CD14-positive monocyte (primary cell): ENCODE measurements at regions not wholly inside any gene's neighbourhood (a gene's known extent, or its start where the extent isn't known, plus 50 kb on each side); places are given as distances from the start of the nearest gene placed in this dataset.

Source experiments
- DNase-seq, 3 donors: peaks; one replicate each; pipeline ENCODE4 v3.0.0-alpha.2; 2011 to 2022
- H2AFZ ChIP-seq: 2 replicates; pipeline ENCODE4 v1.6.0; 2012; ENCODE audit warnings: mild to moderate bottlenecking, low read depth, low read length, inconsistent platforms; ENCODE audit not compliant: insufficient read depth, poor library complexity, severe bottlenecking
- H3K27ac ChIP-seq, 2 donors: 1 replicate in 1 of 2; 2 replicates in 1 of 2; pipeline ENCODE4 v1.5.1; 2012 to 2013; ENCODE audit warnings: low read length in 2 of 2, control low read depth in 1 of 2, inconsistent platforms in 1 of 2, low read depth in 1 of 2, mild to moderate bottlenecking in 1 of 2
- H3K27me3 ChIP-seq, 2 donors: one replicate each; pipeline versions ENCODE4 v1.6.0 to v1.6.1; 2011 to 2013; ENCODE audit warnings: low read length in 2 of 2; ENCODE audit not compliant: control insufficient read depth in 2 of 2, insufficient read depth in 2 of 2
- H3K36me3 ChIP-seq, 2 donors: replicated peaks in 1 of 2; 1 replicate in 1 of 2; 2 replicates in 1 of 2; pipeline versions ENCODE4 v1.5.1 to v1.6.1; 2012 to 2013; ENCODE audit warnings: low read length in 2 of 2, control low read depth in 1 of 2, inconsistent platforms in 1 of 2, mild to moderate bottlenecking in 1 of 2; ENCODE audit not compliant: insufficient read depth in 2 of 2, control insufficient read depth in 1 of 2
- H3K4me1 ChIP-seq, 2 donors: 1 replicate in 1 of 2; 2 replicates in 1 of 2; pipeline versions ENCODE4 v1.5.1 to v1.6.1; 2012 to 2013; ENCODE audit warnings: low read length in 2 of 2, control low read depth in 1 of 2, inconsistent platforms in 1 of 2, mild to moderate bottlenecking in 1 of 2, moderate library complexity in 1 of 2; ENCODE audit not compliant: insufficient read depth in 2 of 2, control insufficient read depth in 1 of 2
- H3K4me2 ChIP-seq: replicated peaks from 2 replicates; pipeline ENCODE3; 2012; ENCODE audit warnings: low read length, moderate library complexity, mild to moderate bottlenecking; ENCODE audit not compliant: poor library complexity, severe bottlenecking; ENCODE audit errors: extremely low read depth
- H3K4me3 ChIP-seq, 3 experiments: fragments of 200-600 bp in 1 of 3; sonication (generic) in 1 of 3; replicated peaks in 1 of 3; 1 replicate in 2 of 3; 2 replicates in 1 of 3; pipeline ENCODE4 v1.5.1; 2011 to 2013; ENCODE audit warnings: low read length in 3 of 3, mild to moderate bottlenecking in 3 of 3, control low read depth in 2 of 3, low read depth in 2 of 3, inconsistent platforms in 1 of 3, moderate library complexity in 1 of 3
- H3K79me2 ChIP-seq: 2 replicates; pipeline ENCODE4 v1.6.0; 2012; ENCODE audit warnings: mild to moderate bottlenecking, control low read depth, inconsistent platforms, low read length, moderate library complexity; ENCODE audit not compliant: insufficient read depth
- H3K9ac ChIP-seq: 2 replicates; pipeline ENCODE4 v1.6.0; 2017; ENCODE audit warnings: low read length, mild to moderate bottlenecking; ENCODE audit not compliant: insufficient read depth, poor library complexity, severe bottlenecking
- H3K9me3 ChIP-seq, 2 donors: replicated peaks in 1 of 2; 1 replicate in 1 of 2; 2 replicates in 1 of 2; pipeline versions ENCODE4 v1.5.1 to v1.6.1; 2012 to 2013; ENCODE audit warnings: low read length in 2 of 2, control low read depth in 1 of 2; ENCODE audit not compliant: control insufficient read depth in 1 of 2, insufficient read depth in 1 of 2
- H4K20me1 ChIP-seq: 2 replicates; pipeline ENCODE4 v1.6.0; 2012; ENCODE audit warnings: mild to moderate bottlenecking, low read length, control low read depth, moderate library complexity; ENCODE audit not compliant: insufficient read depth
- H3K27ac Mint-ChIP-seq, 7 donors: one replicate each; pipeline ENCODE4 v1.8.0; 2020; ENCODE audit warnings: mild to moderate bottlenecking in 7 of 7, mixed read lengths in 7 of 7, moderate library complexity in 6 of 7, inconsistent platforms in 2 of 7
- H3K27me3 Mint-ChIP-seq, 3 donors: one replicate each; pipeline ENCODE4 v1.8.0; 2021 to 2022; ENCODE audit warnings: low read depth in 3 of 3, mild to moderate bottlenecking in 3 of 3, mixed read lengths in 3 of 3, moderate library complexity in 3 of 3, inconsistent platforms in 1 of 3
- H3K36me3 Mint-ChIP-seq, 2 donors: one replicate each; pipeline ENCODE4 v1.8.0; 2020; ENCODE audit warnings: mixed read lengths in 2 of 2, inconsistent platforms in 1 of 2, mild to moderate bottlenecking in 1 of 2
- H3K4me1 Mint-ChIP-seq: one replicate; pipeline ENCODE4 v1.8.0; 2020; ENCODE audit warnings: mild to moderate bottlenecking, mixed read lengths
- H3K4me3 Mint-ChIP-seq, 2 donors: one replicate each; pipeline ENCODE4 v1.8.0; 2020; ENCODE audit warnings: mild to moderate bottlenecking in 2 of 2, mixed read lengths in 2 of 2, moderate library complexity in 1 of 2
- H3K9me3 Mint-ChIP-seq, 7 donors: one replicate each; pipeline ENCODE4 v1.8.0; 2020 to 2022; ENCODE audit warnings: mixed read lengths in 7 of 7, mild to moderate bottlenecking in 6 of 7, moderate library complexity in 6 of 7, inconsistent platforms in 2 of 7
- WGBS: methylation state at CpG from one replicate; pipeline ENCODE4 v1.1.5; 2013; ENCODE audit warnings: missing lambda C conversion rate; ENCODE audit not compliant: insufficient coverage; 5-methylcytosine and 5-hydroxymethylcytosine counted together
- intact Hi-C, 2 donors: fragments of 100-400 bp; cut with micrococcal nuclease; formaldehyde crosslinking; loops; one replicate each; pipeline versions ENCODE4 v1.15.0 to v1.15.1; 2023
- TF ChIP-seq, protein P1 (sequence below): fragments of 200-600 bp; IDR thresholded peaks from one replicate; pipeline ENCODE4 v1.8.0; 2022; ENCODE audit warnings: antibody characterized with exemption, mild to moderate bottlenecking

DNA sequence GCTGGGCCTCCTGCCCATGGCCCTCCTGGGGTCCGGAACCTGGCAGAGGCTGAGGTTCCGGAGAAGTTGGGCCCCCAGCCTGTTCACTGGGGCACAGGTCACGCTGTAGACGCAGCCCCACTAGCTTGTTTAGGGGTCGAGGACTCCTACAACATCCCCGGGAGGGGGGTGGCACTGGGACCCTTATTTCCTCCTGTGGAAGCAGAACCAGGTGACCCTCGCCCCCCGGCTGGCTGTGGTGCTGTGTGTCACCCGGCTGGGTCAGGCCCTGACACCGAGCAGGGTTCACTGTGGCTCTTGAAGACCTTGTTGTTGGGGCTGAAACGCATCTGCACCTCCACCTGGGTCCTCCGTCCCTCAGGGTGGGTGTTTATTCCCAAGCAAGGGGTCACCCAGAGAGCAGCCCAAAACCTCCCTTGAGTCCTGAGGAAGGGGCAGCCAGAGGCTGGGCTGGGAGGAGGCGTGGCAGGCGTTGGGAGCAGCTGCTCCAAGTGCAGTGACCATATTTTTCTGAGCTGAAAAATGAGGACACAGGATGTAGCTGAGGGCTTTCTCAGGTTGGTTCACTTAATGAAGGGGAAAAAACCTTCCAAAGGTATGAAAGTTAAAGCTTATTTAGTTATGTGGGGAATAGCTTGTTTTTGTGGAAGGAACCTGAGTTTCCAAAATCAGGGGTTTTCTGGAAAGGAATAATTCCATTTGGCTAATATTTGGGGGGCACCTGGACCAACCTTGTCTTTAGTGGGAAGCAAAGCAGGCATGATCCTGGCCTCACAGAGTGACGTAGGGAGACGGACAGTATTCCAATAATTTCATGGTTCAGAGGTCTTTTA is 164.7 kb upstream of the IER5L start:
- Histone ChIP-seq H3K9ac (peak overlapping the region; percentile 86), H3K9me3 (no peaks in the 10 kb centered on the region), H3K36me3 (peaks cover 0 to 5% of the 10 kb centered on the region in 2 donors), H3K27ac (peak overlapping the region; percentile 97 to 99), H3K27me3 (no peaks in the 10 kb centered on the region), H4K20me1 (no peaks in the 10 kb centered on the region), H3K4me2 (no peak overlapping the region), H3K4me3 (no peak overlapping the region), H3K79me2 (peaks cover 11% of the 10 kb centered on the region), H2AFZ (no peak overlapping the region), H3K4me1 (peaks cover 82 to 97% of the 10 kb centered on the region in 2 donors)
- H3K4me1 Mint-ChIP-seq, result peaks cover 60% of the 10 kb centered on the region
- peaks cover 14 to 15% of the 10 kb centered on the region in 2 donors for H3K36me3 Mint-ChIP-seq
- DNase-seq, result no peak
- intact Hi-C loops, result loop anchor here in 1 of 2 donors (10.0 kb wide), 1 partner anchor 432 kb away; no protein-coding TSS in a partner anchor
- WGBS, result 92% methylated on average over 15 of the region's 16 CpGs
- TF ChIP-seq, protein P1, sequence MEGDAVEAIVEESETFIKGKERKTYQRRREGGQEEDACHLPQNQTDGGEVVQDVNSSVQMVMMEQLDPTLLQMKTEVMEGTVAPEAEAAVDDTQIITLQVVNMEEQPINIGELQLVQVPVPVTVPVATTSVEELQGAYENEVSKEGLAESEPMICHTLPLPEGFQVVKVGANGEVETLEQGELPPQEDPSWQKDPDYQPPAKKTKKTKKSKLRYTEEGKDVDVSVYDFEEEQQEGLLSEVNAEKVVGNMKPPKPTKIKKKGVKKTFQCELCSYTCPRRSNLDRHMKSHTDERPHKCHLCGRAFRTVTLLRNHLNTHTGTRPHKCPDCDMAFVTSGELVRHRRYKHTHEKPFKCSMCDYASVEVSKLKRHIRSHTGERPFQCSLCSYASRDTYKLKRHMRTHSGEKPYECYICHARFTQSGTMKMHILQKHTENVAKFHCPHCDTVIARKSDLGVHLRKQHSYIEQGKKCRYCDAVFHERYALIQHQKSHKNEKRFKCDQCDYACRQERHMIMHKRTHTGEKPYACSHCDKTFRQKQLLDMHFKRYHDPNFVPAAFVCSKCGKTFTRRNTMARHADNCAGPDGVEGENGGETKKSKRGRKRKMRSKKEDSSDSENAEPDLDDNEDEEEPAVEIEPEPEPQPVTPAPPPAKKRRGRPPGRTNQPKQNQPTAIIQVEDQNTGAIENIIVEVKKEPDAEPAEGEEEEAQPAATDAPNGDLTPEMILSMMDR, result no peak
- H3K4me3 Mint-ChIP-seq, result no peak overlapping the region
- H3K9me3 Mint-ChIP-seq, result peaks cover 0 to 3% (median 0%) of the 10 kb centered on the region in 7 donors
- H3K27ac Mint-ChIP-seq, result peak overlapping the region; percentile 97 to 99 (median 97)
- no peaks in the 10 kb centered on the region for H3K27me3 Mint-ChIP-seq

DNA sequence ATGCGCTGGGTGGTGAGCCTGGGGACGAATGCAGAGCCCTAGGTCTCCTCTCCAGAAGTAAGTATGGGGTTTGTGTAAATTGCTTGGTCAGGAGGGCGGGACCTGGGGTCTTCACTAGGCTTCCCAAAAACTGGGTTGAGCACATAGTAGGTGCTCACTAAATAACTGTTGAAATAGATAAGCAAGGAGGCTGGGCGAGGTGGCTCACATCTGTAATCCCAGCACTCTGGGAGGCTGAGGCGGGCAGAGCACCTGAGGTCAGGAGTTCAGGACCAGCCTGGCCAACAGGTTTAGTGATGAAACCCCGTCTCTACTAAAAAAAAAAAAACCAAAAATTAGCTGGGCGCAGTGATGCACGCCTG is 163.9 kb upstream of the IER5L start:
- peaks cover 15% of the 10 kb centered on the region in 2 donors for H3K36me3 Mint-ChIP-seq
- H3K27me3 ChIP-seq, result no peaks in the 10 kb centered on the region
- peaks cover 62% of the 10 kb centered on the region for H3K4me1 Mint-ChIP-seq

More for the DNA sequence above, 163.9 kb upstream of the IER5L start:
- Histone ChIP-seq H3K36me3 (peaks cover 0 to 5% of the 10 kb centered on the region in 2 donors), H3K4me2 (no peak overlapping the region), H4K20me1 (no peaks in the 10 kb centered on the region), H3K4me3 (no peak overlapping the region), H2AFZ (no peak overlapping the region), H3K27ac (peak overlapping the region in 1 of 2 donors; percentile 88), H3K79me2 (peaks cover 11% of the 10 kb centered on the region), H3K9ac (no peak overlapping the region), H3K4me1 (peaks cover 82 to 97% of the 10 kb centered on the region in 2 donors), H3K9me3 (no peaks in the 10 kb centered on the region)
- intact Hi-C loops, result loop anchor here in 1 of 2 donors (10.0 kb wide), 1 partner anchor 433 kb away; no protein-coding TSS in a partner anchor
- peak overlapping the region in 5 of 7 donors; percentile 45 to 97 (median 79) for H3K27ac Mint-ChIP-seq
- peaks cover 0 to 3% (median 0%) of the 10 kb centered on the region in 7 donors for H3K9me3 Mint-ChIP-seq
- WGBS, result 100% methylated on average over 1 of the region's 8 CpGs
- TF ChIP-seq, protein P1, result no peak
- H3K27me3 Mint-ChIP-seq, result no peaks in the 10 kb centered on the region
- H3K4me3 Mint-ChIP-seq, result no peak overlapping the region
- DNase-seq, result no peak
